ENCODE measurements at regions not wholly inside any gene's neighbourhood (a gene's known extent, or its start where the extent isn't known, plus 50 kb on each side); places are given as distances from the start of the nearest gene placed in this dataset.

DNA sequence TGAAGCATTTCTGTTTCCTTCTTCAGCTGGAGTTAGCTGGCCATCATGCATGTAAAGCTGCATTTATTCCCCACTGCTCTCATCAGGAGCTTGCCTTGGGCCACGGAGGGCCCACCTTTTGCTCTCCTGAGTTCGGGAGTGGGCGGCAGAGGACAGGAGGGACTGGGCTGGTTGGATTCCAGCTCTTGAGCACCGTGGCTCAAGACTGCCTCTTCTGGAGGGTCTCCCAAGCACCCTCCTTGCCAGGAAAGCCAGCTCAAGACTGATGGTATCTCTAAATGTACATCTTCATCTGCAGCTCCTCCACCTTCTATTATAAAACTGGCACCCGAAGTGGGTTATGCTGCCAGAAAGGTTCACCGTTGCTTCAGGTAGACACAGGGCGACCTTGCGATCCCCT, 399.6 kb upstream of the IRX1 start:
- TF ChIP-seq, protein P1, sequence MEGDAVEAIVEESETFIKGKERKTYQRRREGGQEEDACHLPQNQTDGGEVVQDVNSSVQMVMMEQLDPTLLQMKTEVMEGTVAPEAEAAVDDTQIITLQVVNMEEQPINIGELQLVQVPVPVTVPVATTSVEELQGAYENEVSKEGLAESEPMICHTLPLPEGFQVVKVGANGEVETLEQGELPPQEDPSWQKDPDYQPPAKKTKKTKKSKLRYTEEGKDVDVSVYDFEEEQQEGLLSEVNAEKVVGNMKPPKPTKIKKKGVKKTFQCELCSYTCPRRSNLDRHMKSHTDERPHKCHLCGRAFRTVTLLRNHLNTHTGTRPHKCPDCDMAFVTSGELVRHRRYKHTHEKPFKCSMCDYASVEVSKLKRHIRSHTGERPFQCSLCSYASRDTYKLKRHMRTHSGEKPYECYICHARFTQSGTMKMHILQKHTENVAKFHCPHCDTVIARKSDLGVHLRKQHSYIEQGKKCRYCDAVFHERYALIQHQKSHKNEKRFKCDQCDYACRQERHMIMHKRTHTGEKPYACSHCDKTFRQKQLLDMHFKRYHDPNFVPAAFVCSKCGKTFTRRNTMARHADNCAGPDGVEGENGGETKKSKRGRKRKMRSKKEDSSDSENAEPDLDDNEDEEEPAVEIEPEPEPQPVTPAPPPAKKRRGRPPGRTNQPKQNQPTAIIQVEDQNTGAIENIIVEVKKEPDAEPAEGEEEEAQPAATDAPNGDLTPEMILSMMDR (IDR thresholded peaks at IDR 0.05) = no peak
- no peak for TF ChIP-seq POLR2AphosphoS5 (IDR thresholded peaks at IDR 0.05)
